ENCODE measurements at regions not wholly inside any gene's neighbourhood (a gene's known extent, or its start where the extent isn't known, plus 50 kb on each side); places are given as distances from the start of the nearest gene placed in this dataset.
"Not testable (repeated sequence)": the region's sequence is repeated elsewhere in the genome, so short reads cannot be mapped to it uniquely, and the experiment has no call there.

DNA sequence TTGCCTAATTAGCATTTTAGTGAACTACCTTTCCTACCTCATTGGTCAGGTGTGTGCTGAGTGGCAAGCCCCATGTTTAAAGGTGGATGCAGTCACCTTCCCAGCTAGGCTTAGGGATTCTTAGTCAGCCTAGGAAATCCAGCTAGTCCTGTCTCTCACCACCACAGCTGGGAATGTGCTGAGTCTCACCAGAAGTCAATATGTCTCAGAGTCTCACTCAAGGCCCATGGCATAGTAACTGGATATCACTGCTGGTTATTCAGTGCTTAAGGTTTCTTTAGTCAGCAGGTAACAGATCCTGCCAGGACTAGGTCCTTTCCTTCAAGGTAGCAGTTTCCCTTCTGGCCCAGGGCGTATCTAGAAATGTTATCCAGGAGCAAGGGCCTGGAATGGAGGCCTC lies 136.5 kb downstream of the COX18 start:
- no peak for TF ChIP-seq POLR2A (IDR thresholded peaks at IDR 0.05)
- H3K9me3 ChIP-seq, result no peaks in the 10 kb centered on the region
- 60 to 100% methylated on average over 1 of the region's 1 CpG for WGBS, 2 donors
- no peaks in the 10 kb centered on the region for H3K36me3 ChIP-seq
- no peak overlapping the region for H3K27ac ChIP-seq
- no peak for DNase-seq
- no peaks in the 10 kb centered on the region for H3K27me3 ChIP-seq
- H3K4me1 ChIP-seq, result no peaks in the 10 kb centered on the region
- intact Hi-C loops (cut with DNase I), result no loop called here
- H3K4me3 ChIP-seq, result no peak overlapping the region

DNA sequence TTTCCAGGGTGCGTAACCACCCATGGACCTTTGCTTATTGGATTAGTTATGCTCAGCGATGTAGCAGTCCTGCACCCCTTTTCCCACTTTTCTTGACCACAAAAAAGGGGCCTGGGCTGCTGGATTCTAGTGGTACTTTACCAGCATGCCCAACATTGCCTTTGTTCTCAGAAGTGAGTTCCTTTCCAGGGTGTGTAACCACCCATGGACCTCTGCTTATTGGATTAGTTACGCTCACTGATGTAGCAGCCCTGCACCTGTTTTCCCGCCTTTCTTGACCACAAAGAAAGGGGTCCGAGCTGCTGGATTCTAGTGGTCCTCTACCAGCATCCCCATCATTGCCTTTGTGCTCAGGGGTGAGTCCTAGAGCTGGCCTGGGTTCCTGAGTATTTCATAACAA lies 138.2 kb downstream of the COX18 start:
- no peaks in the 10 kb centered on the region for H3K9me3 ChIP-seq
- H3K4me3 ChIP-seq, result no peak overlapping the region
- no peak for TF ChIP-seq POLR2A (IDR thresholded peaks at IDR 0.05)
- TF ChIP-seq, protein P1, sequence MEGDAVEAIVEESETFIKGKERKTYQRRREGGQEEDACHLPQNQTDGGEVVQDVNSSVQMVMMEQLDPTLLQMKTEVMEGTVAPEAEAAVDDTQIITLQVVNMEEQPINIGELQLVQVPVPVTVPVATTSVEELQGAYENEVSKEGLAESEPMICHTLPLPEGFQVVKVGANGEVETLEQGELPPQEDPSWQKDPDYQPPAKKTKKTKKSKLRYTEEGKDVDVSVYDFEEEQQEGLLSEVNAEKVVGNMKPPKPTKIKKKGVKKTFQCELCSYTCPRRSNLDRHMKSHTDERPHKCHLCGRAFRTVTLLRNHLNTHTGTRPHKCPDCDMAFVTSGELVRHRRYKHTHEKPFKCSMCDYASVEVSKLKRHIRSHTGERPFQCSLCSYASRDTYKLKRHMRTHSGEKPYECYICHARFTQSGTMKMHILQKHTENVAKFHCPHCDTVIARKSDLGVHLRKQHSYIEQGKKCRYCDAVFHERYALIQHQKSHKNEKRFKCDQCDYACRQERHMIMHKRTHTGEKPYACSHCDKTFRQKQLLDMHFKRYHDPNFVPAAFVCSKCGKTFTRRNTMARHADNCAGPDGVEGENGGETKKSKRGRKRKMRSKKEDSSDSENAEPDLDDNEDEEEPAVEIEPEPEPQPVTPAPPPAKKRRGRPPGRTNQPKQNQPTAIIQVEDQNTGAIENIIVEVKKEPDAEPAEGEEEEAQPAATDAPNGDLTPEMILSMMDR (IDR thresholded peaks at IDR 0.05), result no peak
- WGBS, 2 donors, result 71 to 86% methylated on average over 5 of the region's 5 CpGs
- H3K27ac ChIP-seq, result no peak overlapping the region
- no peaks in the 10 kb centered on the region for H3K4me1 ChIP-seq
- no peak for DNase-seq
- no peaks in the 10 kb centered on the region for H3K27me3 ChIP-seq
- intact Hi-C loops (cut with DNase I), result no loop called here
- no peaks in the 10 kb centered on the region for H3K36me3 ChIP-seq

DNA sequence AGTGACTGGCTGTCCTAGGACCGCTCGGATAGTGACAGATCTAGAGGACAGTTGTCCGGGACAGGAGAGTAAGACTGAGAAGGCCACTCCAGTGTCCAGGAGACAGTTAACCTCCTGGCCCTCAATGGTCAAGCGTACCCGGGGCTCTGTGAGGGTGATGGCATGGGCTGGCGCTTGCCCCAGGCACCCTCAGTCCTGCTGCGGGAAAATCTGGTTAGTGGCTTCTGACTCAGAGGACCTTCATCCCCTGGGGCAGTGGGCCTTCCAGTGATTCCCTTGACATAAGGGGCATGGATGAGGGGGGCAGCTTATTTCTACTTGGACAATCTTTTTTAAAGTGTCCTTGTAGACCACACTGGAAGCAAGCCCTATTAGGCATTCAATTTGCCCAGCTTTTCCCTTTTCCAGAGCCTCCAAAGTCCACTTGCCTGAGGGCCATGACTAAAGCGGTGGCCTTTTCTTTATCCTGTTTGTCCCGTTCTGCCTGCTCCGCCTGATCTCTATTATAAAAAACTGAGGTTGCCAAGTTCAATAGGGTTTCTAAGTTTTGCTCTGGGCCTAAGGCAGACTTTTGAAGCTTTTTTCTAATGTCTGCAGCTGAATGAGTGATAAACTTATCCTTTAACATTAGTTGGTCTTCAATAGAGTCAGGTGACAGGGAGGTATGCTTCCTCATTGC lies 139.8 kb downstream of the COX18 start:
- intact Hi-C loops (cut with DNase I); DNase-seq: not testable (repeated sequence)
- 52 to 73% methylated on average over 3 to 5 of the region's 10 CpGs for WGBS, 2 donors

DNA sequence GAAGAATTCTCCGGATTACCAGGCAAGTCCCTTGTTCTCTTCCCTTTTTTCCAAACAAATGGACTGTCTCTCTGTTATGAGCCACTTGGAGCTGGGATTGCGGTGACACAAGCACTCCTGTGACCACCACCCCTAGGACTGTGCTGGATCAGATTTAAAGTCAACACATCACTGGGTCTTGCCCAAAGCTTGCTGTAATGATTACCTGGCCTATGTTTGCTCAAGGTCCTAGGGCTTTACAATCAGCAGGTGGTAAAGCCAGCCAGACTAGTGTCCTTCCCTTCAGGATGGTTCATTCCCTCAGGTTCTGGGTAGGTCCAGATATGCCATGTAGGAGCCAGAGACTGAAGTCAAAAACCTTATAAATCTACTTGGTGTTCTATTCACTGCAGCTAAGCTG lies 144.7 kb downstream of the COX18 start:
- no peak overlapping the region for H3K4me3 ChIP-seq
- H3K9me3 ChIP-seq, result no peaks in the 10 kb centered on the region
- no peaks in the 10 kb centered on the region for H3K36me3 ChIP-seq
- intact Hi-C loops (cut with DNase I), result no loop called here
- DNase-seq, result no peak
- no peak overlapping the region for H3K27ac ChIP-seq
- TF ChIP-seq POLR2A (IDR thresholded peaks at IDR 0.05), result no peak
- TF ChIP-seq, protein P1 (IDR thresholded peaks at IDR 0.05), result no peak
- H3K4me1 ChIP-seq, result no peaks in the 10 kb centered on the region
- H3K27me3 ChIP-seq, result no peaks in the 10 kb centered on the region
- WGBS, 2 donors, result 80 to 100% methylated on average over 2 of the region's 2 CpGs

More for the DNA sequence above, 139.8 kb downstream of the COX18 start:
- not testable (repeated sequence) for H3K4me1 ChIP-seq, H3K27me3 ChIP-seq, H3K27ac ChIP-seq, H3K9me3 ChIP-seq, H3K36me3 ChIP-seq, H3K4me3 ChIP-seq

DNA sequence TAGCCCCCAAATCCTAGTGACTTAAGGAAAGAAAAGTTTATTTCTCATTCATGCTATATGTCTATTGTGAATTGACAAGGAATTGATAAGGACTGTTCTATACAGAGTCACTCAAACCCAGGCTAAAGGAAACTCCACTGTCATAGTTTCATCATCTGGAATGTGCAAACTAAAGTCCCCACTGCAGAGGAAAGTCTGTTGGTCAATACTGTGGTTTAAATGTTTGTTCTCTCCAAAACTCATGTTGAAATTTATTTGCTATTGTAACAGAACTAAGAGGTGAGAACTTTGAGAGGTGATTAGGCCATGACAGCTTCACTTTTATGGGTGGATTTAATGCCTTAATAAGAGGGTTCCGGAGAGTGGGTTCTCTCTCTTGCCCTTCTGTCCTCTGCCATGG lies 149.6 kb downstream of the COX18 start:
- no peak for DNase-seq
- Histone ChIP-seq H3K36me3 (no peaks in the 10 kb centered on the region), H3K4me1 (no peaks in the 10 kb centered on the region), H3K4me3 (no peak overlapping the region), H3K9me3 (no peaks in the 10 kb centered on the region), H3K27ac (no peak overlapping the region), H3K27me3 (no peaks in the 10 kb centered on the region)
- 90 to 94% methylated on average over 1 of the region's 1 CpG for whole genome bisulfite sequencing, 2 donors
- no peak for TF ChIP-seq POLR2A (IDR thresholded peaks at IDR 0.05)
- intact Hi-C loops (cut with DNase I), result no loop called here

DNA sequence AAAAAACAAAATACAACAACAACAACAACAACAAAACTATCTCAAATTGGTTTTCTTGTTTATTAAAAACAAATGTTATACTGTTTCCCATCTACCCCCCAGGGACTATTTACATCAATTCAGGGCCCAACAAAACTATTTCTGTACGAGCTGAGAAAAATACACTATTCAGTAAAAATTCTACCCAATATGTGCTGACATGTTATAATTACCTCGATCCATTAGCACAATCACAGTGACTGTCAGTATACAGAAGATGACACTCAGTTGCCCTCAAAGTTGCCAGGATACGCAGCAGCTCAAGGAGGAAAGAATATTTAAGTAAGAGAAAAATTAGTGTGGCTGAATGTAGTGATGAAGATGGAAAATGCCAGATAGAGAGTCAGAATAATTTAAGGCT lies 150.1 kb downstream of the COX18 start:
- no peak for DNase-seq
- WGBS, 2 donors, result 66 to 72% methylated on average over 3 of the region's 3 CpGs
- H3K27ac ChIP-seq, result no peak overlapping the region
- H3K9me3 ChIP-seq, result no peaks in the 10 kb centered on the region
- intact Hi-C loops (cut with DNase I), result no loop called here
- TF ChIP-seq, protein P1 (IDR thresholded peaks at IDR 0.05), result no peak
- H3K36me3 ChIP-seq, result no peaks in the 10 kb centered on the region
- no peaks in the 10 kb centered on the region for H3K4me1 ChIP-seq
- no peaks in the 10 kb centered on the region for H3K27me3 ChIP-seq
- no peak overlapping the region for H3K4me3 ChIP-seq

DNA sequence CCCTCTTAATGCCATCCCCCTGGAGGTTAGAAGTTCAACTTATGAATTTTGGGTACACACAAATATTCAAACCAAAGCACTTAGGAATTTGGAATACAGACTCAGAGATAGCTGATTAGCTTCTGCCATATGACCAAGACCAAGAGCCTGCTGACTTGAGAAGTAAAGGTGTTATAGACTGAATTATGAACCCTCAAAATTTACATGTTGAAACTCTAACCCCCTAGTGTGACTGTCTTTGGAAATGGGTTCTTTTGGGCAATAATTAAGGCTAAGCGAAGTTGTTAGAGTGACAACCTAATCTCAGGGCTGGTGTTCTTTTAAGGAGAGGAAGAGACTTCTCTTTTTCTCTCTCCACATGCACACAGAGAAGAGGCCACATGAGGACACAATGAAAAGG lies 151.2 kb downstream of the COX18 start:
- H3K9me3 ChIP-seq, result no peaks in the 10 kb centered on the region
- no peak for DNase-seq
- TF ChIP-seq, protein P1 (IDR thresholded peaks at IDR 0.05), result no peak
- TF ChIP-seq POLR2A (IDR thresholded peaks at IDR 0.05), result no peak
- no peak overlapping the region for H3K4me3 ChIP-seq
- no peak overlapping the region for H3K27ac ChIP-seq
- H3K27me3 ChIP-seq, result no peaks in the 10 kb centered on the region
- no peaks in the 10 kb centered on the region for H3K4me1 ChIP-seq
- 73 to 100% methylated on average over 1 of the region's 1 CpG for WGBS, 2 donors
- intact Hi-C loops (cut with DNase I), result no loop called here
- no peaks in the 10 kb centered on the region for H3K36me3 ChIP-seq

All from esophagus squamous epithelium (tissue), 5 donors.